GM04503 (cell line): ENCODE measurements at regions not wholly inside any gene's neighbourhood (a gene's known extent, or its start where the extent isn't known, plus 50 kb on each side); places are given as distances from the start of the nearest gene placed in this dataset.

ENCODE experiments used
- DNase-seq: peaks from one replicate; pipeline ENCODE4 v3.0.0-alpha.2; 2012; ENCODE audit warnings: low read depth

GRCh38 chr4:15340902-15341732, 86.7 kb upstream of the C1QTNF7 start:
- DNase-seq = no peak

- DNase-seq = no peak
Observed at GRCh38 chr4:15341733-15342300, 86.0 kb upstream of the C1QTNF7 start.

DNA sequence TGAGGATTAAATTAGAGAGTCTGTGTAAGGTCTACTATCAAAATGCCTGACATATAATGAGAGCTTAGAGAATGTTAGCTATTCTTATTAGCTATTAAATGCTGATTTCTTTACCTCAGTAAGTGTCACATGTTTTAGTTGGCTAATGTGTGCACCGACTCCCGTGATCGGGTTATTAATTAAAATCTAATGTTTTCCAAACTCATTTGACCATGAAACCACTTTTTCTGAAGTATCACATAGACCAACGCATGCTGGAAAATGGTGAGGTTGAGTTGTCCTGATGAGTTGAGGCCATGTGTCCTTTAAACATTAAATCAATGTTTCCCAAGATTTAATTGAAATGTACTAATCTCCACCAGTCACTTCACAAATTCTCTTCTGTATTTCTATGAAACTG, 84.8 kb upstream of the C1QTNF7 start:
- DNase-seq = no peak

DNA sequence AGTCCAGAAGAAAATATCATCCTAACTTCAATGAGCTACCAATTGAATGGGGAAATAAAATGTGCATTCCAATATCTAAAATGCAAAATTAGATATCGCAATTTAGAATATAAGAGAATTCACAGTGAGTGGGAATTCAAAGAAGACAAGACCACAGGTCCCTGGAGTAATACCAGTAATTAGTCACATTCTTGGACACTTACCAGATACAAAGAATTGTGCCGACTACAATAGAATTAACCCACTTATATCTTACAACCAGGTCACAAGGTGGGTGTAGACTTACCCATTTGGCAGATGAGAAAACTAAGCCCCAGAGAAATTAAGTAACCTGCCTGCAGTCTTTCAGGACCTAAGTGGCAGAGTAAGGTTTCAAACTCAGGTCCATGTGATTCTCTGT, 84.3 kb upstream of the C1QTNF7 start:
- DNase-seq = no peak

DNA sequence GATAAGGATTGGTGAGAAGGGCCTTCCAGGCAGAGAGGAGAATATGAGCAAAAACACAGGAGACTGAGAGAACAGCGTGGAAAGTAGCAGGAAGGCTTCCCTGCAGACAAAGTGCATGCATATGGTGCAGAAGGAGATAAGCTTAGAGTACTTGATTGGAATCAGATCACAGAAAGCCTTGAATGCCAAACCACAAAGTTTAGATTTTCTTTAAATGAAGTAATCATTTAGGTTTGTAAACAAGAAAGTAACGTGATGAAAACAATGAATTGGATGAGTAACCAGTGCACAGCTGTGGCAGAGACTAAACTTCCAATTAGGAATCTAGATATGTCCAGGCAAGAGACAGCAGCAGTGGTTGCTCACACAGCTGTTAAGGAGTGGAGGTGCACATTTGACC, 83.8 kb upstream of the C1QTNF7 start:
- DNase-seq = peak; percentile 68

- no peak for DNase-seq
Observed at GRCh38 chr4:15345134-15345533, 82.7 kb upstream of the C1QTNF7 start.

GRCh38 chr4:15348236-15348635, 79.6 kb upstream of the C1QTNF7 start:
- no peak for DNase-seq

DNA sequence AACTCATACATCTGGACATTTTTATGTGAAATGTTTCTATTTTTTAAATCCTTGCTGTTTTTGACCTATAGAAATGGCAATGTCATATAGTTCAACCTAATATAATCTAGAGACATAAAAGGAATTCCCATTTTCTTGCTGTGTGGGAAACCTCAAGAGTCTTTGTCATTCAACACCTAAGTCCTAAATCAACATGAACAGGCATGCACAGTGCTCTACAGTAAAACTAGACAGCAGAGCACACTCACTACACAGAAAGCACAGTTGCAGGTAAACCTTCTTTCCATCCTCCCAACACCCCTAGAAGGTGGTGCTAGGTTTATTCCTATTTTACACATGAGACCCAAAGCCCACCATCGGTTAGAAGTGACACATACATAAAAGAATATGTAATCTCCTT, 79.1 kb upstream of the C1QTNF7 start:
- DNase-seq = no peak

GRCh38 chr4:15349531-15349935, 78.3 kb upstream of the C1QTNF7 start:
- DNase-seq = no peak

DNA sequence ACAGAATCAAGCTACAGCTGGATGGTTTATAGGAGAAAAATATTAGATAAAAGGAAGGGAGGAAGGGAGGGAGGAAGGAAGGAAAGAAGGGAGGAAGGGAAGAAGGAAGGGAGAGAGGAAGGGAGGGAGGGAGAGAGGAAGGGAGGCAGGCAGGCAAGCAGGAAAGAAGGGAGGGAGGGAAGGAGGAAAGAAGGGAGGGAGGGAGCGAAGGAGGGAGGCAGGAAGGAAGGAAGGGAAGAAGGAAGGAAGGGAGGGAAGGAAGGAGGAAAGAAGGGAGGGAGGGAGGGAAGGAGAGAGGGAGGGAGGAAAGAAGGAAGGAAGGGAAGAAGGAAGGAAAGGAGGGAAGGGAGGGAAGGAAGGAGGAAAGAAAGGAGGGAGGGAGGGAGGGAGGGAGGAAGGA, 77.9 kb upstream of the C1QTNF7 start:
- no peak for DNase-seq

GRCh38 chr4:15352524-15352923, 75.3 kb upstream of the C1QTNF7 start:
- DNase-seq = no peak

DNA sequence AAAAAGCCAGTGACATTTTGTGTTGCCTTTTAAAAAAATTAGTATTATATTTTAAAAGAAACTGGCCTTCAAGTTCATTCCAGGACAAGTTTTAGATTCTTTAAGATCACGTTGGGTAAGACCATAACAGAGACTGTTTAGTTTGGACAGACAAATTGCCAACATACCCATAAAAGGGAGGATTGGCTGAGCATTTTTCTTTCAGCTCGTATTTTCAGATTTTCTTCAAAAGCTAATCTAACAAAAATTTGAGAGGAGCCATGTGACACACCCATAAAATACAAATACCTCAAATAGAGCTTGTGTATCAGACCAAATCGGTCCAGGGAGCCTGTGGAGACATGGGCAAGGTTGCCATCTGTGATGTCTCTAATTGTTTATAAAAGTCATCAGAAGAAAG, 74.6 kb upstream of the C1QTNF7 start:
- DNase-seq = no peak

DNA sequence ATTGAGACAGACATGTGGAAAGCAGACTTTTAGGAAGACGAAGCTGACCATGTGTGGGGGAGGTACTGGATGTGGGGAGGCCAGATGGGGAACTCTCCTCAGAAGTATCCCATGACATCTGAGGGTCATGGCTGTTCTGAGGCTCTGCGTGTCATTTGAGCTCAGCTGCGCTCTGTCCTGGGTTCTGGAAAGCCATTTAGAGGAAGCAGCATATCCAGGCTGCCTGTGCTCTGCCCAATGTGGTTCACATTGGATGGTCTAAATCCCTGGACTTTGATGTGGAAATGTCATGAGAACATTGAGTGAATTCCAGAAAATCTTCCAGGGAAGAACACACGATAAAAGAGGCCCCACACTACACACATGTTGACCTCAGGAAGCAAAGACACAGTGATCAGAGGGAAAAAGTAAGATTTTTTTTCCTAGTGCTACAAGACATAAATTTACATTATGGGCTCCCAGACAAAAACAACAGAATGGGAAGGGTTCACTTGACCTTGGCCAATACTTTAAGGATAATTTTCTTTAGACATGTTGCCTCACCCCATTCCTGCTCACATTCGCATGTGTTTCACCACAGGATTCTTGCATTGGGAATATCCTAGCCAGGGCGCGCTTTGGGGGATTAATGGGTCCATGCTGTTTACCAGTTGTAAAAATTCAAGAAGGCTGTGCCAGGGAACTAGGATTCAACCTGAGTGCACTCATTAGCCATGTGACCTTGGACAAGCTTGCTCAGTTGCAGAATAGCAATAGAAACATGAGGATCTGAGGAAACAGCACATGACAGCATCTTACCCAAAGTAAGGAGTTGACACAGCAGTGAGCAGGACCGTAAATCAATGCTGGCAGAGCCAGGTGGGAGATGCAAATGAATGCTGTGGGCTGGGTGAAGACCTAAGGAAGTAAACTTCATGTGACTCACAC, 73.2 kb upstream of the C1QTNF7 start:
- DNase-seq = no peak

DNA sequence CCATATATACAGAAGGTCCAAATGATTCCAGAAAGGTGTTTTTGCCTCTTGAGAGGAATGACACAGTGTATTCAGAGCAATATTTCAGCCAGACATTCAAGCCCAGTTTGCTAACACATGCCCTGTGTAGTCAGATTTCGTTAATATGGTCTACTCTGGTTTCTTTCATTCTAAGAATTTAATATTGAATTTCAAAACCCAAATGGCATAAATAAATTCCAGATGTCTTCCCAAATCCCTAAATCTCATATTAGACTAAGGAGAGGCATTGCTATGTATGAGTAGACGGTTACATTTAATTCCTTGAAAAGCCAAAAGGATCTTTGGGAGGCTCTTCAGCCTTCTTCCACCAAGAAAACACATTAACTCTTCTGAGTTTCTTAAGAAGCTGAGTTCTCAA, 66.3 kb upstream of the C1QTNF7 start:
- no peak for DNase-seq

DNA sequence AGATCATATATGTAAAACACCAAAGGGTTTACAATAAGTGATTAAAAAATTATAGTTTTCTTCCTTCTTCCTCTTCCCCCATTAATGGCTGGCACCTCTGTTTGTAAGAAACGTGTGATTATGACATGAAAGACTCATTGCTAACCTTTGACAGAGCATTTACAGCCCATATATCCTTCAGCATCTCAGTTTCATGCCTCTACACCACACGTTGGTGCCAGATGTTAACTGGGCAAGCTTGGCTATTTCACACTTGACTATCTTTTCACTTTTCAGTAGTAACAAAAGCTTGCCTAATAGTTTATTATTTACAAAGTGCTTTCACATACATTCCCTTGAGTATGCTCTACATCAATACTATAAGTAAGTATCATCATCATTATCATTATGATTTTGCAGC, 65.3 kb upstream of the C1QTNF7 start:
- no peak for DNase-seq

DNA sequence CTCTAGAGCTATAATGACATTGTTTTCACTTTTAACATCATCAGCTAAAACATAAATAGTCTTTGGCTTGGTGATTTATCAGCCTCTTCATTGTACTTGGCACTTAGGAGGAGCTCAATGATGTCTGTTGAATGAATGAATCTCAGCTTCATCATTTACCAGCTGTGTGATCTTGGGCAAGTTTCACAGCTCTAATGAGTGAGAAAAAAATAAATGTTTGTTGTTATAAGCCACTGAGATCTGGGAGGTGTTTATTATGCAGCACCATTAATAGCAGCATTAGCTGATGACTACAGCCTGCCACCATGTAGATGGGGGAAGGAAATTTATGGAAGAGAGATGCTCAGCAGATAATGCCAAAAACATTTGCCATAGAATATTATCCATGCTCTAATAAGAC, 63.6 kb upstream of the C1QTNF7 start:
- no peak for DNase-seq

DNA sequence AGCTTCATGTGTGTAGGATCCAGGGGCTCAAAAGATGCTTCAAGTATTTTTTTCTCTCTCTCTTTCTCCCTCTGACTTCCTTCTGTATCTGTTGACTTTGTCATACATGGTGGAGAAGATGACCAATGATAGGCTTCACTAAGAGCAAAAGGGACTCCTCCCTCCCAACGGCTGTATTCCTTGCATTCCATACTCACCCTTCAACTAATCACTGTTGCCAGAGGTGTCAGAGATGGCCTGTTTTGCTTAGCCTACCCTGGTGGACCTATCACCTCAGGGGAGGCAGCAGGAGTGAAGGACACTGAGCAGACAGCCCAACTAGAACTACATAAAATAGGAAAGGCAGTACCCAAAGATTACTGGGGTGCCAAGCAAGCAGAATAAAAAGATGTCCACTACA, 62.2 kb upstream of the C1QTNF7 start:
- no peak for DNase-seq

GRCh38 chr4:15366721-15367120, 61.1 kb upstream of the C1QTNF7 start:
- DNase-seq = no peak

DNA sequence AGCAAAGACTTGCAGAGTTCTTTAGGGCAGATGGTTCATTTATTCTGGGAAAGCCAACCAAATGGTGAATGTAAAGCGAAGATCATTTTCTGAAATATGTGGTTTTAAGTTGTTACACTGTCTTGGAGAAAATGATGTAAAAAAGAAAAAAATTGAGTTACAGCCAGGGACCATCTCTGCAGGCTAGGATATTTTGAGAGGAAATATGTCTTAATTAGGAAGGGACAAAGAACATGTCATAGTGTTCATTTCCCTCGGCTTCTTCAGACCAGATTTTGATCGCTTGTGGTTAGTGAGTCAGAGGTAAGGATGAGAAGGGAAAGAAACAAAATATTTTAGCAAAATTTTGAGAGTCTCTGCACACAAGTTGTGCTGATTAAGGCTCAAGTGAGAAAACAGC, 59.0 kb upstream of the C1QTNF7 start:
- DNase-seq = peak; percentile 64

GRCh38 chr4:15370296-15370695, 57.5 kb upstream of the C1QTNF7 start:
- DNase-seq = no peak

GRCh38 chr4:15373363-15373762, 54.5 kb upstream of the C1QTNF7 start:
- no peak for DNase-seq

DNA sequence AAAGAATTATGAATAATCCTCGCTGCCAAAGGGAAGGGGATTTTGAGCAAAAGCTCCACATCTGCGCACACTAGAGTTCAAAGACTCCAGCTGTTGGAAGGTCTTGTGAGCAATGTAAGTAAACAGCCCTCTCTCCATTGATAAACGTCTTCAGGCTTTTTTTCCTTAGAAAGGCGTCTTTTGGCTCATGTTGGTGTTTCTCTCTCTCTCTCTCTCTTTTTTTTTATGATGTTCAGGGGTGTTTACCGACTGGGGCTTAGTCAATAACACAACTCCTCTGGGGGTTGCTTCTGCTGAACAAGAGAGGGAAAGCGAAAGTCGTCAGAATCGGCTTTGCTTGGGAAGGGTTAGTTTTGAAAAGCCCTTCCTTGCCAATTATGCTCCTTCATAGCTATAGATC, 53.2 kb upstream of the C1QTNF7 start:
- DNase-seq = no peak

DNA sequence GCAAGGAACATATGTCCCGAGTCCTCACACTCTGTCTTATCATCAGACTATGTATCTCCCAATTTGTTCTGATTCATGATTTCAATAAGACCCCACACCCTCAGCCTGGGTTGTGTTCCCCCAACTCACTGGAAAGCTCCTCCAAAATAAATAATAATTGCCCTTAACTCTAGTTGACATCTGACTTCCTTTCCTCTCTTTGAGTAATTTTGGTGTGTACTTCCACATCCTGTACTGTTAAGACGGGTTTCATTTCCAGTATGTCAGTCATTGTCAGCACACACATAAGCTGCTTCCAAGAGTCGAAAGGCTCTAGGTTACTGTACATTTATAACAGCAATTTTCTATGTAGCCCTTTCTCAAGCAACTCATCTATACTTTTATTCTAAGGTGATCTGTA, 52.2 kb upstream of the C1QTNF7 start:
- DNase-seq = no peak
